Effector CD8-positive, alpha-beta T cell (primary cell): ENCODE measurements at regions not wholly inside any gene's neighbourhood (a gene's known extent, or its start where the extent isn't known, plus 50 kb on each side); places are given as distances from the start of the nearest gene placed in this dataset.
"Not testable (repeated sequence)": the region's sequence is repeated elsewhere in the genome, so short reads cannot be mapped to it uniquely, and the experiment has no call there.

Source experiments
- DNase-seq: peaks from one replicate; lab custom pipeline; 2025; lab: John Stamatoyannopoulos, UW

DNA sequence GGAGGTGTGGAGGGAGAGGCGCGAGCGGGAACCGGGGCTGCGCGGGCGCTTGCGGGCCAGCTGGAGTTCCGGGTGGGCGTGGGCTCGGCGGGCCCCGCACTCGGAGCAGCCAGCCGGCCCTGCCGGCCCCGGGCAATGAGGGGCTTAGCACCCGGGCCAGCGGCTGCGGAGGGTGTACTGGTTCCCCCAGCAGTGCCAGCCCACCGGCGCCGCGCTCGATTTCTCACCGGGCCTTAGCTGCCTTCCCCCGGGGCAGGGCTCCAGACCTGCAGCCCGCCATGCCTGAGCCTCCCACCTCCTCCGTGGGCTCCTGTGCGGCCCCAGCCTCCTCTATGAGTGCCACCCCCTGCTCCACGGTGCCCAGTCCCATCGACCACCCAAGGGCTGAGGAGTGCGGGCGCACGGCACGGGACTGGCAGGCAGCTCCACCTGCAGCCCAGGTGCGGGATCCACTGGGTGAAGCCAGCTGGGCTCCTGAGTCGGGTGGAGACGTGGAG is 141.4 kb downstream of the SPRY1 start:
- DNase-seq = not testable (repeated sequence)

DNA sequence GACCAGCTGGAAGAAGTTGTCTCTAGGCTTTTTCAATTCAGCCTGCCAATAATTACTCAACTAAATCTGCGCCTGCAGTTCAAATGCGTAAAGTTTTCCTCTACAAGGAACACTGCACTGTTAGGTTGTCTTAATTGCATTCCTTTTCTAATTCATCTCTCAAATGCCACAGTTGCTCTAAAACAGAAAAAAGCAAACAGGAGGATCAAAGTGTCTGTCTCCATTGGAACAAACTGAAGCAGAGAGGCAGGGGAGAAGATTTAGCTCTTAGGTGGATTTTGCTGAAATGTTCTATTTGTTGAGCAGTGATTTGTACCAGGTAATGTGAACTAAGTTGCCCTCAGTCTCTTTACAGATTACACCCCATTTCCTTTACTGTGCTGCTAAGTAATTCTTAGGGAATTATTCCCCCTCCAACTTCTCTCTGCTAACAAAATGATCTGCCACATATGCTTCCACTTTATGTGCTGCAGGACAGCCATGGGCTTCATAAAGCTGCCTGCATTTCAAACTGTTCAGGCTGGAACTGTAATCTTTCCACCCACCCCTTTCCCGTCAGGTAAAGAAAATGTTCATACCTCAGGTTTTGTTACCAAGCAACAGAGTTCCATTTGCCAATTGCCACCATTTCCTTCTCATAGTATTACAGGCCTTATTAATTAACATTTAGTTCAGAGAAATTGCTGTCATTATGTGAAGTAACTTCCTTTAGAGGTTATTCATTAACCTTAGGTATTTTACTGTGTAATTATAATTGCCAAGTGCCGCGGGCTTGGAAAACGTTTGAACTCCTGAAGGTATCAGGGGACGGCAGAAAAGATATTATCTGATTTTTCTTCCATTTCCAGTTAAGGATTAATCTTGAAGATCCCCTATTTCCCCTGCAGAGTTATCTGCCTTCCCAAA is 149.3 kb downstream of the SPRY1 start:
- DNase-seq = no peak

DNA sequence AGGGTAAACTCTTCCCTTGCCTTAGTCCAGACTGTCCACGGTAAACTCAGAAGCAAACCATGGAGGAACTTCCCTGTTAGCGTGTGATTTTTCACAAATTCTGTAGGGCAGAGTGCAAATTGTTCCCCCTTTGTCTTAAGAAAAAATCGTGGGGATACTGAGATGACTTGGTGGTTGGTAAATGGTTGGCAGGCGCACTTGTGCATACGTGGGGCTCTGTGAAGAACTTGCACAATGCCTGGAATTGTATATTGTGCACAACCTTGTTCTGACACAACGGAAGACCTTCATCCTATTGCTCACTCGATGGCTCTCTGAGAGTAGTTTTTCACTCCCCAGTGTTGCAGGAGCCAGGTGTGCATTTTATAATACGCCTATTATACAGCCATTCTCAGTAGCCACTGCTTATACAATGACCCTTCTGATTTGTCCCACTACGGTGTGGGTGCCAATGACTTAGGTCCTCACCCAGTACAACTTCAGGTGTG is 150.0 kb downstream of the SPRY1 start:
- no peak for DNase-seq

DNA sequence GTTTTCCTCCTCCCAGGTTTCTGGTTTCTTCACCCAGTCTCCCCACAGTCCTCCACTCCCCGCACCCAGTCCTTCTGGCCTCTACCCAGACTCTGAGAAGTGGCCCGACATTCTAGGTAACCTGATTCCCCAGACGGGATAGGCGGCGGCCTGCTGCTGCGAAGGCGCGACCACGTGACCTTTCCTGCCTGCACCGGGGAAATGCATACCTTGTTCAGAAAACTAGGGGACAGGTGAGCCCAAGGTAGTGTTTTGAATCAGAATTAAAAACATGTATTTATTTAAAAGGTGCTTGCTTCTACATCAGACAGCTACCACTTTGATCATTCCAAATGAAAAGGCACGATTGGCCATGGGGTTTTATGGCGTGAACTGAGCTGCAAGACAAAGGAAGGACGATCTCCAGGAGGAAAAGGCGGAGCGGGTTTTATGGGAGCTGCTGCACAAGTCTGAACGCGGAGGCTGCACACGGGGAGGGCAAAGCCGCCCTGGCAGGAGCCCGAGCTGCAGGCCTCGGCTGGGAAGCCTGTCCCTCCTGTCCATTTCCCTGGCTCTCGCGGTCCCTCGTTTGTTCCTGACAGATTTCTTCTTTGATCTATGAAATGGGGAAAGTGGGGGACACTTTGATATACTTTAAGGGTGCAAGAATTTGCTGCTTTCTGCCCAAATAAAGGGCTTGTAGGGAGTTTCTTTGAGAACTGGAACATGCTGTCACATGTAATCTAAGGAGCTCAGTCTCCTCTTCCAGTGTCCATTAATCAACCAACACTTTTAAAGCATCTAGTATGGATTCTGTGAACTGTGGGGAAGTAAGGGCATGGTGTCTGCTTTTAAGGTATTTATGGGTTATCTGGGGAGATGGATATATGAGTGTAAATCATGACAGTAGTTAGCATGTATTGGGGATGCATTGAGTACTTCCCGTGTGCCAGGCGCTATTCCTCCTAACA is 150.9 kb downstream of the SPRY1 start:
- no peak for DNase-seq

DNA sequence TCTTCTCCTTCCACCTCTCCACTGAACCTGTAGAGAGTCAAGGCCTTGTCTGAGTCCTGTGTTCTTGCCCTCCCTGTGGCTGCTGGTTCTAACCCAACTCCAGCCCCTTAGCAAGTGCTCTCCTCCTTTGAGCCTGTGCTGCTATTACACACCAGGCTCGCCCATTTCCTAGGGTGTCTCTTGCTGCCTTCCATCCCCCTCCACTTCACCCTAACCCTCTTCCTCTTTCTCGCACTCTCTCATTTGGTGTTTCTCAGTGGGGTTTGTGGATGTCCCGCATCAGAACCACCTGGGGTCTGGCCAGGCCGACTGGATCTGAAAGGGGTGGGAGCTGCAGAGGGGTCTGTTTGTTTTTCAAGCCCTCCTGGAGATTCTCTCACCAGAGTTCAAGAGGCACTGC is 156.7 kb downstream of the SPRY1 start:
- DNase-seq = no peak

DNA sequence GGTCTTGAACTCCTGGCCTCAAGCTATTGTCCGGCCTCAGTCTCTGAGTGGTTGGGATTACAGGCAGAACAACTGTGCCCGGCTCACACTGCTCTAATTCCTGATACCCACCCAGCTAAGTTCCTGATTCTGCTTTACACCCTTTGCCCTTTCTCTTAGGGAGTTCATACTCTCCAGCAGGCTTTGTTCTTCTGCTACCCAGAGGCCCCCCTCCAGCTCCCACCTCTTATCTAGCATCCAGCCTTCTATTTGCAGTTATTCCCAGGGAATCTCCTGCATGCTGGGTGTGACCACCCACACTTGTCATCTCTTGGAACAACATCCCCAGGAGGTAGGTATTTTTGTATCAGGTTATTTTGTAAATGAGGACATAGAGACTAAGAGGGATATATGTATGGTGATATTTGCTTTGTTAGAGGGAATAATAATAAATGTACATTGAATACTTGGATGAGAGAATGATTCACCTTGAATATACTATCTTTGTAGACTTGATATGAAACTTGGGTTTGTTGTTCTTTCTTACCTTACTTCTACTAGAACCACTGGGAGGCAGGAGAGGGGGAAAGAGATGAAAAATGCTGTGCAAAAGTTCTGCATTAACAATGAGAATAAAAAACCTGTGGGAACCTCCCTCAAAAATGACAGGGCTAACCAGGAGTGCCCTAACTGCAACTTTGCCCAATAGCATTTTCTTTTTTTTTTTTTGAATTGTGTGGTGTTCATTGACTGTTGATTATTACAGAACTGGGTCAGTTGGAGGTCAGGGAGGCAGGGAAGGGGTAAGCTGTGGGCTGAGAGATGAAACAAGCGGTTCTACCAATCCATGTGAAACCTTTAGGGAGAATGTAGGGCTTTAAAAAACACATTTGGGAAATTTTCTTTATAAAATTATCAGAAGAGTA is 157.4 kb downstream of the SPRY1 start:
- no peak for DNase-seq

DNA sequence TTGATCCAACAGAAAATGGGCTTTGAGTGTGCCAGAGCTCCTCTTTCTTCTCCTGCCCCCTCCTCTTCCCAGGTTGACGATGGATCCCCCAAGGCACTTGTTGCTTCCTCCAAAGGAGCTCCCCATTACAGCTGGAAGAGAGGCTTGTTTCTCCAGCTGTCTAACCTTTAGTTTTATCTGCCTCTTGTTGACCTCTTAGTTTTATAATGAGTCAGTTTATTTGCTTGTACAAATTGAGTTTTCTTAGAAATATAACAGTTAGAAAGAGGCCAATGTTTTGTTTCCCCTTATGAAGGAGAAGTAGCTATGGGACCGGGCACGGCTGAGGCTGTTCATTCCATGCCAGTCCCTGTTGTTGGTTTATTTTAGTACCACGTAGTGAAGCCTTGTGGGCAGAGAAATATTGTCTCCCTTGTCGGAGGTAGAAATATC is 158.2 kb downstream of the SPRY1 start:
- no peak for DNase-seq

DNA sequence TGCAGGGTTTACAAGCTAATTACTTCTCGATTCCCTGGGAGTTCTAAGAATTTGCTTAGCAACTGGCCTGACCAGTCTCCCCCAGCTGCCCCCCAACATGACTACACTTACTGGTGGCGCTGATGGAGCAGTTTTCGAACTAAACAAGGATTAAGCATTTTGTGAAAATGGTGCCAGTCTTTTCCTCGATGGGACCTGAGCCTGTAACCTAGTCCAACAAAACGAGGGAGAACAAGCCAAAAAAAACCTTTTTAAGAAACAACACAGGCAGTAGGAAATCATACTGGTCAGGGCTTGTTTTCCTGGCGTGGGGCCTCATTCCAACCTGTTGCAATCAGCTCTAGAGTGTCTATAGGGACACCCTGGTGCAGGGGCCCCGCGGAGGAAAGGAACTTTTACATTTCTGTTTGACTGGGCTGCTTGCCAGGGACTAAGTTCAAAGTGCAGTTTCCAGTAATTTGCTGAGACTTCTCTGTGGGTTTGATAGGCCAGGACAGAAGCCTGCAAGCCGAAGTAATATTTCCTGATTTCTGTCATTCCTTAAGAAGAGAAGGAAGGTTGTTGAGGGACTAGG is 158.7 kb downstream of the SPRY1 start:
- DNase-seq = no peak

DNA sequence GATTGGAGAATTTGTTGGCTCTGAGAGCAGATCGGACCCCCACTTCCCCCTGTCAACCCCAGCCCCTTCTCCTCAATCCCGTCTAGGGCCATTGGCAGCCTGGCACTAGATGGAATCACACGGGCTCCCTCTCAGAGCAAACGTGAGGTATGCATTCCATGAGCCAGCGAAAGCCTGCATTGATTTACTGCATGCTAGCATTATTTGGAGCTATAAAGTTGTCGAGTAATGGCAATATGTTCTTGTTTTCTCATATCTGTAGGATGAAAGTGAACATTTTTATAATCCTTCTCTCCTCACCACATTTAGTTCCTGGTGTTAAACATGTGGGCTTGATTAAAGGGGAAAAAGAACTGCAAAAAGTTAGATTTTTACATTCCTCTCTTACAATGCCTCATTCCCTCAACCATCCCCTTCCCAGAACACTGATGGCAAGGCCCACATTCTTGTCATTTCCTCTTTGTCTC is 159.2 kb downstream of the SPRY1 start:
- DNase-seq = no peak

DNA sequence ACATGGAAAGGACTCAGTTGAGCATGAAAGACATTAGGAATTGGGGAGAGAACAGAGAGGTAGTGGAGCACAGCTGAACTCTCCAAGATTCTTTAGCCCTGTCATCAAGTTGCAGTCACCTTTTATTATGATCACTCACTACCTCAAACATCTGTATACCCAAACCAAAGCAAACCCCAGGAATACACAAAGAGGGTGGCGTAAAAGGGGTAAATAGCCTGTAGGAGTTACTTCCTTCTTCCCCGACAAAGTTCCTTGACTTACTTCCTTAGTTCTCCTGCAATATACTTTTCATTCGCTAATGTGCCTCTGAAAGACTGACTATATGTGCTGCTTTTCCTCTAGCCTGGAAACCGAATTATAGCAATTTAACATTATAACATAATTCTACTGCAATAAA is 159.9 kb downstream of the SPRY1 start:
- DNase-seq = no peak

DNA sequence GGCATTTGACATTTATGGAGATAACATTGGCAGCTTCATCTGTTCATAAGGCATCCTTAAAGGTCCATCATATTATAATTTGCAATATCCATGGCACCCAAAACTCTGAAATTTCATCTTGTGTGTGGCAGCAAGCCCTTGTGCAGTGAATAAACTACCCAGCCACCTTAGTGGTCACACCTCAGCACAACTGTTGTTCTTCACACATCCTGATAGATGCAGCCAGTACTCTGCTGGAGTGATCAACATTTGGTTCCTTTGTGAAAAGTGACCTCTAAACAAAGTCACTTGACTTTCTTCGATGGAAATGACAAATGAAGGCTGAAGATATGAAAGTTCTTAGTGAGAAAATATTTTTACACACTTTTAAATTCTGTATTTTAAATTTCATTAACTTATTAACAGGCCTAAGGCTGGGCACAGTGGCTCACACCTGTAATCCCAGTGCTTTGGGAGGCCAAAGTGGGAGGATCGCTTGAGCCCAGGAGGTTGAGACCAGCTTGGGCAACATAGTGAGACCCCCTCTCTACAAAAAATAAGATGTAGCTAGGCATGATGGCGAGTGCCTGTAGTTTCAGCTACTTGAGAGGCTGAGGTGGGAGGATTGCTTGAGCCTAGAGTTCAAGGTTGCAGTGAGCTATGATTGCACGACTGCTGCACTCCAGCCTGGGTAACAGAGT is 161.4 kb downstream of the SPRY1 start:
- no peak for DNase-seq

DNA sequence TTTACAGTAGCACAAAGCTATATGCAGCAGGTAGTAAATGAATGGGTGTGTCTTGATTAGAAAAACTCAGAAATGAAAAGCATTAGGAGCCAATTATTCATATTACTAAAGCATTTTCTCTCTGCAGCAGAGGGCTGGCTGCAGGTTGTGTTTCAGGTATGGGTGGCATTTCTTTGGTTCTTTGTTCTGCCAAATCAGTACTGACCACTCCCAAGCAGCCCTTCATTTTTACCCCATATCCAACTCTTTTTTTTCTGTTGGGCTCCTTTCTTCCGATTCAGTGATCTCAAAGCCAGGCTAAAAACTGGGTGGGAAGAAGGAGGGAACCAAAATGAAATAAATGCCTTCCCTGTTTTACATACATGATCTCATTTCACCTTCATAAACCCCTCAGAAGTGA is 162.3 kb downstream of the SPRY1 start:
- DNase-seq = no peak

DNA sequence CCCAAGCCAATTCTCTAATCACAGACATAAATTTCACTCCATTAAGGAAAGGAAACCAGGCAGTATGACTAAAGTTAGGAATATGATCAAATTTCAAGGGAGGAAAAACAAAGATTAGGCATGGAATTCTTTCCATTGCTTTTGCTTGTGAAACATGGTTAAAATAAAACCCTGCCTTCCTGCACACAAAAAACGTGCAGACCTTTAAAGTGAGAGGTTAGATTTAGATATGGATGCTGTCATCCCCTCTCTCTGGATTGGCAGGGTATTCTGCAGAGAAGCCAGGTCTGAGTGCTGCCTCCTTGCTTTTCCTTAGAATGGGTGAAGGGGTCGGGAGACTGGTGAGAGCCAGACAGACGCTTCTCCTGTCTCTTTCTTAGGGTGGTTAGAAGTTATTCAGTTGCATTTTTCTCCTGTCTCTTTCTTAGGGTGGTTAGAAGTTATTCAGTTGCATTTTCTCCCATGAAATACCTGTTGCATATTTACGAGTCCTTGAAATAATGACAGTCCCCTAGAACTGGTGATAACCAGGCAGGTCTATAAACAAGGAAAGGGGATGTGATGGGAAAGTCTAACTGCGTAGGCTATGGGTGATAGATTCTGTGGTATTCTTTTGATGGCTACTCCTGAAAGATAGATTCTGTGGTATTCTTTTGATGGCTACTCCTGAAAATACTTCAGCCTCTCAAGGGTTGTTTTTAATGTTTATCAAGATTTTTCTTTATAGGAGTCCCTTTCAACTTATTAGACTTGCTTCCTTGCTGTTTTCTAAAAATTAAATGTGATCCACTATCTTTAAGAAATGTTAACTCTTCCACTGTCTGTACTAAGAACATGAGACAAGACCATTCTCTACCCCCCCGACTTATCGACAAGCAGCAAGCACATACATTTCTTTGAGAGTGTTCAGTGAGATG is 163.6 kb downstream of the SPRY1 start:
- DNase-seq = no peak

DNA sequence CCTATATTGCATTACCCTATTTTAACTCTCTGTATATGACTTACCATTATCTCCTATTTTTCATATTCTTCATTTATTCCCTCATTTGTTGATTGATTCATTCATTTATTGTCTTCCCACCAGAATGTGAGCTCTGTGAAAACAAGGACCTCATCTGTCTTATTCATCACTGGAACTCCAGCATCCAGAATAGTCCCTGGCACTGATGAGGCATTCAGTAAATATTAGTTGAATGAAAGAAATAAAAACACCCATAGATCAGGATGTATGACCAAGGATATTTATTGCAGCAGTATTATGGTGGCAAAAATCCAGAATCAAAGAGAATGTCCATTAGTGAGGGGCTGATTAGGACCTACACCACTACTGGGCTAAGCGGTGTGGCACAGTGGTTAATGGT is 164.9 kb downstream of the SPRY1 start:
- DNase-seq = no peak

DNA sequence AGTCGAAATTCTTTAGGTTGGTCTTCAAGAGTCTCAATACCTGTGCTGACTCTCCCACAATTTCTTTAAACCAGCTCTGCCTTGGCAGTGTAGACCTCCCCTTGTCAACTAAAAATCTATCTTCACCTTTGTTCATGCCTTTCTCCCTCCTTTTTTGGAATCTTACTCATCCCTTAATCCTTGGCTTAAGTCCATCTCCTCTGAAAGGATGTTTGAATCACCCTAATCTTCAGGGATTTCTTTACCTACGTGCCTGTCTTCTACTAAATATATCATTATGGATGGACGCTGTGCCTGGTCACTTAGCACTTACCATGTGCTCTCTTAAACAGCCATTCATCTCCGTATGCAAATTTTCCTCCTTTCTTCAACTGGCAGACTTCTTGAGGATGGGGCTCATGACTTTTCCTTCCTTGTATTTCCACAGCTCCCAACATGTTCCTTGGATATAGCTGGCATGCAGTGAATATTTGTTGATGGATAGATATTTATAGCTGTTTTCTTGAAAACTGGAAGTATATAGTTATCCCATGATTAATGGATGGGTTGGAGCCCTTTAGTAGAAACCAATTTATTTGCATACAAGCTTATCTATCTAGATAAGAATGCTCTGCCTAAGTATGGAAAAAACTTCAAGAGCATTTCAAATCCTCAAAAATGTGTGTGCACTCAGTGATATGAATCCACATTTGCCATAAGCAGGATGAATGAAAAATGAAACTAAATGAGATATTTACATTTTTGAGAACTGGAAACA is 166.6 kb downstream of the SPRY1 start:
- DNase-seq = no peak

DNA sequence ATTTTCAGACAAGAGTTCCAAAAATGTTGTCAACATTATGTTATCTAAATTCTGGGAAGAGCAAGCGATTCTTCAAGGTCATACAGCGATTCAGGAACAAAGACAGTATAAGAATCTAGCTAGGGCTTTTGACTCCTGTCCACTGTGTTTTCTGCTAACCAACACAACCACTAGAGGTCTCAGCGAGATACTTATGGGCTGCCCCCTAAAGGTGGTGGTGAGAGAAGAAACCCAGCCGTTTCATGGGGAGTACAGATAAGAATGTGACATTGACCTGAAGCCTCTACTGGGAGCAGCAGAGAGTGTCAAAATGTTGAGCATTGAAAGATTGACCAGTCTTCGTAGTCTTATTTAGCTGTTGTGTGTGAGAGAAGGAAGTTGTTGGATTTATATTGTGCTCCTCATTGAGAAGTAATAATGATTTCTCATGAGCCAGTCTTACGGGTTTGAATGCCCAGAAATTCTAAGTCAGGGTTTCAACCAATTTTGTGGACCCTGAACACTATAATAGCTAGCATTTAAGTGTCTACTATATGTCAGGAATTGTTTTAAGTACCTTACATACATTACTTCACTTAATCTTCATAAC is 168.3 kb downstream of the SPRY1 start:
- DNase-seq = peak; percentile 14

DNA sequence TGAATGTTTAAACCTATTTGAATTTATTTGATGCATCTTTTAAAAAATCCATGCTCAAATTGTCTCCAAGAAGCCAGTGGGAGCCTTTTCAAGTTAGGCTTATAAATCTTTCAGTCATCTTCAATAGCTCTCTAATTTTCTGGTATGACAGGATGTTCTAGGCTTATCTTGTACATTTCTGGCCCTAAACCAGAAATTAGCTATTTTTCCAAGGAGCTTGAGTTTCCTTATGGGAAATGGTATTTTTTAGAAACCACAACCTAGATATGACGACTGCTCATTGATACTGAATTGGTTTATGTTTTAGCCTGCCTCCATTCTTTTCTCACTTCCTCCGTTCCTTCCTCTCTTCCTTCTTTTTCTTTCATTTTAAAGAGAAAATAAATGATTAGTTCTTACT is 172.3 kb downstream of the SPRY1 start:
- DNase-seq = no peak

DNA sequence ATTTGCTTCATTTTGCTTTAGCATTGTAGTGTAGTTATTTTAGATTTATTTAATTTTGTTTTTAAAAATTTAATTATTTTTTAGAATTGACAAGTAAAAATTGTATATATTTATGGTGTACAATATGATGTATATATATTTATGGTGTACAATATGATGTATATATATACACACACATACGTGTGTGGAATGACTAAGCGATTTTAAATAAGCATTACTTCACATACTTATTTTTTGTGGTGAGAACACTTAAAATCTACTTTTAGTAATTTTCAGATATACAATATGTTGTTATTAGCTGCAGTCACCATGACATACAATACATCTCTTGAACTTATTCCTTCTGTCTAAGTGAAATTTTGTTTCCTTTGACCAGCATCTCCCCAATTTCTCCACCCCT is 172.9 kb downstream of the SPRY1 start:
- DNase-seq = no peak
